Mesothelial cell of epicardium (in vitro differentiated cells): ENCODE measurements at regions not wholly inside any gene's neighbourhood (a gene's known extent, or its start where the extent isn't known, plus 50 kb on each side); places are given as distances from the start of the nearest gene placed in this dataset.

ENCODE experiments used
- DNase-seq, 2 experiments: peaks; one replicate each; pipeline ENCODE4 v3.0.0; 2021; ENCODE audit warnings: low spot score in 2 of 2; ENCODE audit not compliant: unreplicated experiment in 2 of 2
- H3K27ac Mint-ChIP-seq: 2 replicates; pipeline ENCODE4 v1.8.0; 2021; ENCODE audit warnings: mixed read lengths
- H3K27me3 Mint-ChIP-seq: 2 replicates; pipeline ENCODE4 v1.8.0; 2021; ENCODE audit warnings: low read depth, mixed read lengths
- H3K36me3 Mint-ChIP-seq: 2 replicates; pipeline ENCODE4 v1.8.0; 2021; ENCODE audit warnings: mixed read lengths
- H3K4me1 Mint-ChIP-seq: 2 replicates; pipeline ENCODE4 v1.8.0; 2021; ENCODE audit warnings: mixed read lengths
- H3K4me3 Mint-ChIP-seq: 2 replicates; pipeline ENCODE4 v1.8.0; 2021; ENCODE audit warnings: mild to moderate bottlenecking, moderate library complexity, mixed read lengths
- H3K9me3 Mint-ChIP-seq: 2 replicates; pipeline ENCODE4 v1.8.0; 2021; ENCODE audit warnings: mixed read lengths
- TF ChIP-seq, protein P1 (sequence below): fragments of 200-600 bp; sonication (generic); IDR thresholded peaks from one replicate; pipeline ENCODE4 v1.5.0; 2021; ENCODE audit warnings: antibody characterized with exemption; ENCODE audit not compliant: unreplicated experiment

DNA sequence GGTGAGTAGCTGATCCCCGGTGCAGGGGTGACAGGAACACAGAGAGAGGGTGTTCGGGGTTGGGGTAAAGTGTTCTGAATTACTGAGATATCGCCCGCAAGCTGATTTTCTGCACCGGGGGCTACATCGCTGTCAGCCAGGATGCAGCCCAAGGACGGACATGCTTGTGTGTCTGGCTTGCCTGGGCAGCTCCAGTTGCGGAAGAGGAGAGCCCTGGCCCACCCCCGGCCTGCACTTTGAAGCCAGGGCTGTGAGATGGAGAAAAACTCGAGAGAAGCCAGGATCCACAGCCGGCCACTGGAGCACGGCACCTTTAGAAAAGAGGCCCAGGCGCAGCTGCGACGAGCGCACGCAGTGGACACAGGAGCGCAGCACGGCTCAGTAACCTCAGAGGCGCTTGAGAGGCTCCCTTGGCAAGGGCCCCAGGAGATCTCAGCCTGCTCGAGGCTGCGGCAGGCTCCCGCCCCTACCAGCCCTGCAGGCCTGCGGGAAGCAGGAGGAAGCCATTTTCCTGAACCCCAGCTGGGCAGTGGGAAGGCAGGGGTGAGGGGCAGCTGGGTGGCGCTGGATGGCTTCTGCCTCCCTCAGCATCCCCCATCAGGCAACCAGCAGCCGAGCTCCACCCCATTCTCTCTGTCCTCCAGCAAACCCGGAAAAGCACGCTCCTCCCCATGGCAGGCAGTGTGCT lies 59.2 kb downstream of the C9orf50 start:
- TF ChIP-seq, protein P1, sequence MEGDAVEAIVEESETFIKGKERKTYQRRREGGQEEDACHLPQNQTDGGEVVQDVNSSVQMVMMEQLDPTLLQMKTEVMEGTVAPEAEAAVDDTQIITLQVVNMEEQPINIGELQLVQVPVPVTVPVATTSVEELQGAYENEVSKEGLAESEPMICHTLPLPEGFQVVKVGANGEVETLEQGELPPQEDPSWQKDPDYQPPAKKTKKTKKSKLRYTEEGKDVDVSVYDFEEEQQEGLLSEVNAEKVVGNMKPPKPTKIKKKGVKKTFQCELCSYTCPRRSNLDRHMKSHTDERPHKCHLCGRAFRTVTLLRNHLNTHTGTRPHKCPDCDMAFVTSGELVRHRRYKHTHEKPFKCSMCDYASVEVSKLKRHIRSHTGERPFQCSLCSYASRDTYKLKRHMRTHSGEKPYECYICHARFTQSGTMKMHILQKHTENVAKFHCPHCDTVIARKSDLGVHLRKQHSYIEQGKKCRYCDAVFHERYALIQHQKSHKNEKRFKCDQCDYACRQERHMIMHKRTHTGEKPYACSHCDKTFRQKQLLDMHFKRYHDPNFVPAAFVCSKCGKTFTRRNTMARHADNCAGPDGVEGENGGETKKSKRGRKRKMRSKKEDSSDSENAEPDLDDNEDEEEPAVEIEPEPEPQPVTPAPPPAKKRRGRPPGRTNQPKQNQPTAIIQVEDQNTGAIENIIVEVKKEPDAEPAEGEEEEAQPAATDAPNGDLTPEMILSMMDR = no peak
- H3K27me3 Mint-ChIP-seq = no peaks in the 10 kb centered on the region
- no peaks in the 10 kb centered on the region for H3K36me3 Mint-ChIP-seq
- no peaks in the 10 kb centered on the region for H3K9me3 Mint-ChIP-seq
- H3K27ac Mint-ChIP-seq = peak overlapping the region; percentile 94
- H3K4me1 Mint-ChIP-seq = peaks cover 57% of the 10 kb centered on the region
- H3K4me3 Mint-ChIP-seq = no peak overlapping the region
- no peak for DNase-seq

DNA sequence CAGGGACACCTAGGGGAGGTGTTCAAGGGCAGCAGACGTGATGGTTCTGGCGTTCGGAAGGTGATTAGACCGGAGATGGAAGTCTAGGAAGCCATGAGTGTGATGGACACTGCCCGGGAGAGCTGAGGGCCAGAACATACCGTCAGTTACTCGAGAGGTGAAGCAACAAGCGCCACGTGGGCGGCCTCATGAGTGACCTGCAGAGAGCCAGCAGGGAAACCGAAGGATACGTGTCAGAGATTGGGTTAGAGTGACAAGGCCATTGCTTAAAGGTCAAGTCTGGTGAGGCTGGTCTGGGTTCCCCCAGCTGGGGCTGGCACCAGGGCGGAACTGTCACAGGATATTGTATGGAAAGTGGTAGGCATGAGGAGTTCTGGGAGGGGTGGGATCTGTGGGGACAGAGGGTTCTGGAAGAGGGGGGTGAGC lies 60.0 kb downstream of the C9orf50 start:
- H3K4me3 Mint-ChIP-seq = no peak overlapping the region
- no peaks in the 10 kb centered on the region for H3K36me3 Mint-ChIP-seq
- H3K27me3 Mint-ChIP-seq = no peaks in the 10 kb centered on the region
- H3K27ac Mint-ChIP-seq = peak overlapping the region; percentile 94
- no peak for DNase-seq
- TF ChIP-seq, protein P1 = no peak
- H3K9me3 Mint-ChIP-seq = no peaks in the 10 kb centered on the region
- peaks cover 59% of the 10 kb centered on the region for H3K4me1 Mint-ChIP-seq

DNA sequence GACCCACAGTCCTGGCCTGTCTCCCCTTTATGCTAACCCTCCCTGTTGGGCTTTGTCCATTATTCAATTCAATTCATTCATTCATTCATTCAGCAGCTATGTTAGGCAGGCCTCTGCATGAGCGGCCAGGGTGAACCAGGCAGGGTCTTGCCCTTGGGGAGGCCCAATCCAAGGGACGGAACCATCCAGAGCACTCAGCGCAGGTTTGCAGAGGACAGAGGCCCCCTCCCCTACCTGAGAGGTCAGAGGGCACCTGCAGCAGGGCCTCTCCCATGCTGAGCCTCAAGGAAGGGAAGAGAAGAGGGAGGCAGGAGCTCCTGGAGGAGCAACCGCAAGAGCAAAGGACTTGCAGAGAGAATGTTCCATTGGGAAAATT lies 61.4 kb downstream of the C9orf50 start:
- H3K9me3 Mint-ChIP-seq = no peaks in the 10 kb centered on the region
- TF ChIP-seq, protein P1 = no peak
- no peak overlapping the region for H3K4me3 Mint-ChIP-seq
- DNase-seq = no peak
- peaks cover 65% of the 10 kb centered on the region for H3K4me1 Mint-ChIP-seq
- no peaks in the 10 kb centered on the region for H3K27me3 Mint-ChIP-seq
- peak overlapping the region; percentile 89 for H3K27ac Mint-ChIP-seq
- H3K36me3 Mint-ChIP-seq = no peaks in the 10 kb centered on the region

- Mint-ChIP-seq H3K4me3 (no peak overlapping the region), H3K36me3 (no peaks in the 10 kb centered on the region), H3K27me3 (no peaks in the 10 kb centered on the region), H3K4me1 (peaks cover 65% of the 10 kb centered on the region), H3K27ac (peak overlapping the region; percentile 98), H3K9me3 (no peaks in the 10 kb centered on the region)
- no peak for DNase-seq
- TF ChIP-seq, protein P1 = no peak
Measured at GRCh38 chr9:129558551-129559505, 62.1 kb downstream of the C9orf50 start.

DNA sequence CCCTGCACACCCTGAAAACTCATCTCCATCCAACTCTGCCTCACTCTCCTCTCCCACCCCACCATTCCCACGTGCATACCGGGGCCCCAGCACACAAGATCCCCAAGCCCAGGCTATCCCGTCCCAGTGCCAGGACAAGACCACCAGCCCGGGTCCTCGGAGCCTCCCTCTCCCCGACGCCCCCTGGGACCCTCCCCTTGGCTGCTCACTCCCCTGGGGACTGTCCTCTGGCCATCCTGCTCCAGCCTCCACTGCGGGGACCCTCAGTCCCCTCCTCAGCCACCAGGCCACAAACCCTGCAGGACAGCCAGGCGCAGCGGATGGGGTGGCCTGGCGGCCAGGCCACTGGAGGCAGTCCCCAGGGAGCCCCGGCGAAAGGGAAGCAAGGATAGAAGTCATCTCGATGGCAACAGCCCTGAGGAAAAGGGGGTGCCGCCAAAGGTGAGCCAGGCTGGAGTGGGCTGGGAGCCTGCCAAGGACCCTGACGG lies 62.8 kb downstream of the C9orf50 start:
- Mint-ChIP-seq H3K4me1 (peaks cover 65% of the 10 kb centered on the region), H3K36me3 (no peaks in the 10 kb centered on the region), H3K27me3 (no peaks in the 10 kb centered on the region), H3K9me3 (no peaks in the 10 kb centered on the region), H3K4me3 (no peak overlapping the region), H3K27ac (peak overlapping the region; percentile 98)
- no peak for DNase-seq
- TF ChIP-seq, protein P1 = no peak
